ENCODE measurements at regions not wholly inside any gene's neighbourhood (a gene's known extent, or its start where the extent isn't known, plus 50 kb on each side); places are given as distances from the start of the nearest gene placed in this dataset.

DNA sequence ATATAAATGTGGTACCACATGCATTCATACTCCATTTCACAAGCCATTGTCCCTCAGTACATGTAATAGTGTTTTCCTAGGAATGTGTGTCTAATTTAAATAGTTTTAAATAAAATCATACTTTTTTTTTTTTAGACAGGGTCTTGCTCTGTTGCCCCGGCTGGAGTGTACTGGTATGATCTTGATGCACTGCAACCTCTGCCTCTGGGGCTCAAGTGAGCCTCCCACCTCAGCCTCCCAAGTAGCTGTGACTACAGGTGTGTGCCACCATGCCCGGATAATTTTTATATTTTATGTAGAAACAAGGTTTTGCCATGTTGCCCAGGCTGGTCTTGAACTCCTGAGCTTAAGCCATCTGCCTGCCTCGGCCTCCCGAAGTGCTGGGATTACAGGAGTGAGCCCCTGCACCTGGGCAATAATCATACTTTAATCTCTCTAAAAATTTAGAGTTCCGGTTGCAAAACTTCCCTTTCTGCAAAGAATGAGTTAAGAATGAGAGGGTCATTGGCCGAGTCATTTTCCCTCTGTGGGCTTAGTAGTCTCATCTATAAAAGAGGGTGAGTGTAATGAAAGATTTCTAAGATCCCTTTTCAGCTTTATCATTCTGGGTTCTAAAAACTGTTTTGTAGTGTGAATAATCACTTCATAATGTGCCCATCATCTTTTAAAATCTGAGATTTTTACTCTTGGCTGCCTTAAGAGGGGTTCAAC lies 116.0 kb upstream of the PELI1 start:
- DNase-seq (ENCODE audit: extremely low spot score, unreplicated experiment): no peak
- Mint-ChIP-seq H3K4me1 (ENCODE audit: unreplicated experiment) (peaks cover 44% of the 10 kb centered on the region), H3K27ac (no peak overlapping the region), H3K36me3 (peaks cover 7% of the 10 kb centered on the region), H3K9me3 (peaks cover 4% of the 10 kb centered on the region), H3K27me3 (peaks cover 17% of the 10 kb centered on the region), H3K4me3 (no peak overlapping the region)
- TF ChIP-seq, protein P1, sequence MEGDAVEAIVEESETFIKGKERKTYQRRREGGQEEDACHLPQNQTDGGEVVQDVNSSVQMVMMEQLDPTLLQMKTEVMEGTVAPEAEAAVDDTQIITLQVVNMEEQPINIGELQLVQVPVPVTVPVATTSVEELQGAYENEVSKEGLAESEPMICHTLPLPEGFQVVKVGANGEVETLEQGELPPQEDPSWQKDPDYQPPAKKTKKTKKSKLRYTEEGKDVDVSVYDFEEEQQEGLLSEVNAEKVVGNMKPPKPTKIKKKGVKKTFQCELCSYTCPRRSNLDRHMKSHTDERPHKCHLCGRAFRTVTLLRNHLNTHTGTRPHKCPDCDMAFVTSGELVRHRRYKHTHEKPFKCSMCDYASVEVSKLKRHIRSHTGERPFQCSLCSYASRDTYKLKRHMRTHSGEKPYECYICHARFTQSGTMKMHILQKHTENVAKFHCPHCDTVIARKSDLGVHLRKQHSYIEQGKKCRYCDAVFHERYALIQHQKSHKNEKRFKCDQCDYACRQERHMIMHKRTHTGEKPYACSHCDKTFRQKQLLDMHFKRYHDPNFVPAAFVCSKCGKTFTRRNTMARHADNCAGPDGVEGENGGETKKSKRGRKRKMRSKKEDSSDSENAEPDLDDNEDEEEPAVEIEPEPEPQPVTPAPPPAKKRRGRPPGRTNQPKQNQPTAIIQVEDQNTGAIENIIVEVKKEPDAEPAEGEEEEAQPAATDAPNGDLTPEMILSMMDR (conservative IDR thresholded peaks at IDR 0.05): no peak

DNA sequence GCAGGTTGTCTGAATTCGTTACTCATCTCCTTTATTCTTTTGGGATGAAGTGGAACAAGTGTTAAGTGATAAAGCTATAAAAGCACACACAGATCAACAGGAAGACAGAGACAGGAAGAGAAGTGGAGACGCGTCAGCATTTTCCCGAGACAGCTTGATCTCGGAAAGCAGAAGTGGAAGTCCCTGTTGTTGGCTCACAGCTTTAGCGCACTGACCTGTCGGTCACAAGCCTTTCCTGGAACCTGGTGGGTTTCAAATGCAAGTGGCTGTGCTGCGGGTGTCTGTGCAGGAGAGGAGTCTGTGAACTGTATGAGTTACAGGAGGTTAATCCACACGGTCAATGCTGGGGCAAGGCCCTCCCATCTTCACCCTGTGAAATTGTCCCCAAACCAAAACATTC lies 116.6 kb upstream of the PELI1 start:
- TF ChIP-seq, protein P1 (conservative IDR thresholded peaks at IDR 0.05): no peak
- DNase-seq (ENCODE audit: extremely low spot score, unreplicated experiment): no peak
- Mint-ChIP-seq H3K27ac (no peak overlapping the region), H3K36me3 (peaks cover 4% of the 10 kb centered on the region), H3K9me3 (peaks cover 4% of the 10 kb centered on the region), H3K4me3 (no peak overlapping the region), H3K4me1 (ENCODE audit: unreplicated experiment) (peaks cover 44% of the 10 kb centered on the region), H3K27me3 (peaks cover 12% of the 10 kb centered on the region)

DNA sequence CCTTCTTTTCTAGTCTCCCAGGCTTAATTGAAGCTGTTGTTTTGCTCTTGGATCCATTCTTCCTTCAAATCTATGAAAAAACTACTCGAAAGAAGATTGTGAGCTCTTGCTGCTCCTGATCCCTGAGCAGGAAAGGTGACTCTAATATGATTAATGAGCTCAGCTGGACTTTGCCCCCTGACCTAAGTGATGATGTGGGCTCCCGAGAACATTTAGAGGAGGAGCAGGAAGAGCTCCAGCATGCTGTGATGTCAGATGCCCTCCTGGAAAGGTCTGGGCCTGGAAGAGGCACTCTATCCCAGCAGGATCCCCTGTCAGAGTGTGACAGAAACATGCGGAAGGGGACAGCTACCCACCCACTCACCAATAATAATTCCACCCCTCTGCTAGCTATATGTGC lies 117.9 kb upstream of the PELI1 start:
- DNase-seq (ENCODE audit: extremely low spot score, unreplicated experiment): no peak
- Mint-ChIP-seq H3K27me3 (peaks cover 3% of the 10 kb centered on the region), H3K9me3 (peaks cover 4% of the 10 kb centered on the region), H3K27ac (peak overlapping the region; percentile 97), H3K4me3 (peak overlapping the region; percentile 37), H3K4me1 (ENCODE audit: unreplicated experiment) (peaks cover 44% of the 10 kb centered on the region), H3K36me3 (no peaks in the 10 kb centered on the region)
- TF ChIP-seq, protein P1 (conservative IDR thresholded peaks at IDR 0.05): no peak

DNA sequence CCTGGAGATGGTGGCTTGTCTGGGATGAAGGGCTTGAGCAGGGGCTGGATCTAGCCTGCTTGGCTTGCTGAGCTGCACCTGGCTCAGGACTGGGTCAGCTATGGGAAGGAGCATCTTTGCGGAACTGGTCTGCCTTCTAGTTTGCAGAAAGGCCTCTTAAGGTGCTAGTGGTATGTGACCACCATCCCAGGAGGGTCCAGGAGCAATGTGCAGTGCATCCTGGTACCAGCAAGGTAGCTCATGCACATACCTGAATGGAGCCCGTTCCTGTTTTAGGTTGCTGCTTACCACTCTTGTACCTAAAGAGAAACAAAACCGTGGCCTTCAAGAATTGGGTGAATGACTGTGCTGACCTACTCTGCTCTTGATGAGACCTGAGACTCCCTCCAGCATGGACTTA lies 118.6 kb upstream of the PELI1 start:
- peak overlapping the region; percentile 78 for H3K4me3 Mint-ChIP-seq
- TF ChIP-seq, protein P1 (conservative IDR thresholded peaks at IDR 0.05): no peak
- peaks cover 47% of the 10 kb centered on the region for H3K4me1 Mint-ChIP-seq (ENCODE audit: unreplicated experiment)
- H3K36me3 Mint-ChIP-seq: no peaks in the 10 kb centered on the region
- H3K27ac Mint-ChIP-seq: peak overlapping the region; percentile 97
- H3K27me3 Mint-ChIP-seq: no peaks in the 10 kb centered on the region
- no peak for DNase-seq (ENCODE audit: extremely low spot score, unreplicated experiment)
- peaks cover 4% of the 10 kb centered on the region for H3K9me3 Mint-ChIP-seq

DNA sequence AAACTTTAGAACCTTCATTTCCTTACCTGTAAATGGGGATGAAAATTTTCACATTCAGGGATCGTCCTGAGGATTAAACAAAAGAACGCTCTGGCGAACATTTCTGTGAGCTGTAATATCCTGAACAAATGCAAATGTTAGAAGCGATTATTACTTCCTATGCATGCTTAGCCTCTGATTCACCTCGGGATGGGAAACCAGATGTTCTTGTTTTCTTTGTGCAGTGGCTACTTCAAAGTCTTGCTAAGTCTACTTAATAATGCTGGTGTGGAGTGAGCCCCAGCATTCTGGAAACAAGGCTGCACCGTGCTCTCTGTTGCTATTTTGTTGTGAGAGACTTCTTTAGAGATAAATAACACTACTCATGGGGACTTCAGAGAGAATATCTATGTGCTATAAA lies 119.1 kb upstream of the PELI1 start:
- no peaks in the 10 kb centered on the region for H3K27me3 Mint-ChIP-seq
- TF ChIP-seq, protein P1 (conservative IDR thresholded peaks at IDR 0.05): no peak
- peaks cover 4% of the 10 kb centered on the region for H3K9me3 Mint-ChIP-seq
- peak overlapping the region; percentile 78 for H3K4me3 Mint-ChIP-seq
- peak overlapping the region; percentile 97 for H3K27ac Mint-ChIP-seq
- H3K36me3 Mint-ChIP-seq: no peaks in the 10 kb centered on the region
- H3K4me1 Mint-ChIP-seq (ENCODE audit: unreplicated experiment): peaks cover 48% of the 10 kb centered on the region
- no peak for DNase-seq (ENCODE audit: extremely low spot score, unreplicated experiment)

All from type B pancreatic cell (in vitro differentiated cells).